PC-3 (cell line): ENCODE measurements at regions not wholly inside any gene's neighbourhood (a gene's known extent, or its start where the extent isn't known, plus 50 kb on each side); places are given as distances from the start of the nearest gene placed in this dataset.

ENCODE experiments used
- ATAC-seq: fragments of 200-7000 bp; cut with Tn5 transposase; 2 replicates; pipeline ENCODE4 v1.9.1; 2020; ENCODE audit warnings: mild to moderate bottlenecking, moderate library complexity
- BruUV-seq: library from RNA; stranded (reverse); fragments of 400-500 nt; replicated peaks from 2 replicates; lab custom pipeline; 2021; lab: Mats Ljungman, UMichigan
- CTCF ChIA-PET: fragments of 300-600 bp; sonication (Branson Sonifier 250); formaldehyde crosslinking; loops from one replicate; lab custom pipeline; 2022; ENCODE audit warnings: antibody characterized with exemption; lab: Charles Lee
- POLR2A ChIA-PET: fragments of 300-600 bp; sonication (Branson Sonifier 250); formaldehyde crosslinking; loops from one replicate; lab custom pipeline; 2022; ENCODE audit warnings: antibody characterized with exemption; ENCODE audit not compliant: unreplicated experiment; lab: Charles Lee
- DNase-seq: peaks from one replicate; pipeline ENCODE4 v3.0.0-alpha.2; 2015
- H2AFZ ChIP-seq: fragments of 300-600 bp; sonication (generic); 2 replicates; pipeline ENCODE4 v1.6.0; 2016; ENCODE audit warnings: antibody characterized with exemption, low read length
- H3F3A ChIP-seq: fragments of 300-600 bp; sonication (generic); one replicate; pipeline ENCODE4 v1.6.0; 2017; ENCODE audit warnings: antibody characterized with exemption, low read length, control low read depth, mild to moderate bottlenecking; ENCODE audit not compliant: unreplicated experiment
- H3K27ac ChIP-seq: fragments of 300-600 bp; sonication (generic); 2 replicates; pipeline ENCODE4 v1.5.1; 2016; ENCODE audit warnings: mild to moderate bottlenecking, low read length
- H3K27me3 ChIP-seq: fragments of 300-600 bp; sonication (generic); 2 replicates; pipeline ENCODE4 v1.6.1; 2016; ENCODE audit warnings: low read length, mixed read lengths
- H3K36me3 ChIP-seq: fragments of 300-600 bp; sonication (generic); 2 replicates; pipeline ENCODE4 v1.6.1; 2016; ENCODE audit warnings: low read depth, mixed run types, low read length, mixed read lengths
- H3K4me1 ChIP-seq: fragments of 300-600 bp; sonication (generic); 2 replicates; pipeline ENCODE4 v1.5.1; 2016; ENCODE audit warnings: low read length; ENCODE audit not compliant: insufficient read depth
- H3K4me2 ChIP-seq: fragments of 300-600 bp; sonication (generic); 2 replicates; pipeline ENCODE4 v1.6.0; 2016; ENCODE audit warnings: low read length
- H3K4me3 ChIP-seq: fragments of 300-600 bp; sonication (generic); 2 replicates; pipeline ENCODE4 v1.5.1; 2016; ENCODE audit warnings: mild to moderate bottlenecking, low read length, mixed read lengths
- H3K79me2 ChIP-seq: fragments of 300-600 bp; sonication (generic); 2 replicates; pipeline ENCODE4 v1.6.1; 2017; ENCODE audit warnings: low read length, mixed read lengths
- H3K9ac ChIP-seq: fragments of 300-600 bp; sonication (generic); 2 replicates; pipeline ENCODE4 v1.6.0; 2016; ENCODE audit warnings: mild to moderate bottlenecking, low read length
- H3K9me2 ChIP-seq: fragments of 300-600 bp; sonication (generic); replicated peaks from 2 replicates; pipeline ENCODE4 v1.6.1; 2016; ENCODE audit warnings: mixed run types, low read length, mixed read lengths
- H3K9me3 ChIP-seq: fragments of 300-600 bp; sonication (generic); 2 replicates; pipeline ENCODE4 v1.6.1; 2016; ENCODE audit warnings: low read length, mixed read lengths
- H4K20me1 ChIP-seq: fragments of 300-600 bp; sonication (generic); 2 replicates; pipeline ENCODE4 v1.6.1; 2016; ENCODE audit warnings: low read length, mixed read lengths
- CTCF ChIP-seq: fragments of 300-600 bp; sonication (generic); conservative IDR thresholded peaks from 2 replicates; pipeline ENCODE4 v1.5.1; 2017; ENCODE audit warnings: antibody characterized with exemption, low read depth, mild to moderate bottlenecking, low read length
- EZH2 ChIP-seq: fragments of 300-600 bp; sonication (generic); IDR thresholded peaks from one replicate; pipeline ENCODE4 v1.6.1; 2017; ENCODE audit warnings: antibody characterized with exemption, mild to moderate bottlenecking, low read length; ENCODE audit not compliant: unreplicated experiment
- EZH2phosphoT487 ChIP-seq: fragments of 300-600 bp; sonication (generic); IDR thresholded peaks from 2 replicates; pipeline ENCODE4 v1.6.1; 2018; ENCODE audit warnings: mild to moderate bottlenecking, antibody characterized with exemption, low read length, borderline replicate concordance
- intact Hi-C: fragments of 100-400 bp; cut with micrococcal nuclease; formaldehyde crosslinking; loops from 2 replicates; pipeline ENCODE4 v1.9.0; 2023

DNA sequence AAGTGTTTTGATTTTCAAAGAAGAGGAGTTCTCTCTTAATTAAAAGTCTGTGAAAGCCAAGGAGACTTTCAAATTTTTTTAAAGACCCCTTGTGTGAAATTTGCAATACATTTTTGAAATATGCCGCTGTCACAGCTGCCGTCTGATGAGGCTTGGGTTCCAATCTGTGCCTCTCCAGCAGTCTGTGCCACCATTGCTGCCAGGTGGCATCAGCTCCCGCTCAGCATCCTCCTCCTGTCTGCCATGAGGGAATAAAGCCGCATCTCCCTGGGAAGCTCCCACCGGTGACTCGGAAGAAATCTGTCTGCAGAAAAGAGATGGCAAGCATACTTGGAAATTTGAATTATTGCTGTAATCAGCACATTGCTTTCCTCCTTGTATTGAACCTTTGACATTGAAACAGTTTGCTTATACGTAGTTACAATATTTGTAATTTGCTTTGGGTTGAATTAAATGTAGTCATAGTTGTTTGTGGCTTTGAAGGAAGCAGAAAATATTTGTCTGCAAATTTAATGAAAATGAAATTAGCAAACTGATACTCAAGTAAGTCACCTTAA, 145.7 kb upstream of the SNX2 start:
- intact Hi-C loops, result no loop called here
- no peak overlapping the region for H2AFZ ChIP-seq
- no peaks in the 10 kb centered on the region for H3K9me3 ChIP-seq
- ChIA-PET CTCF (no interaction called here), POLR2A (no interaction called here)
- H4K20me1 ChIP-seq, result no peaks in the 10 kb centered on the region
- no peak overlapping the region for H3K4me2 ChIP-seq
- no peaks in the 10 kb centered on the region for H3K4me1 ChIP-seq
- H3K9me2 ChIP-seq, result no peaks in the 10 kb centered on the region
- no peaks in the 10 kb centered on the region for H3K79me2 ChIP-seq
- H3K27me3 ChIP-seq, result peaks cover 14% of the 10 kb centered on the region; the same call in 1 of the 2 replicates
- no peak for DNase-seq
- no peak overlapping the region for H3K4me3 ChIP-seq
- TF ChIP-seq EZH2phosphoT487, result no peak
- no peak for TF ChIP-seq EZH2
- no peak for TF ChIP-seq CTCF
- no peak overlapping the region for H3K9ac ChIP-seq
- ATAC-seq, result no peak
- H3F3A ChIP-seq, result no peaks in the 10 kb centered on the region
- H3K27ac ChIP-seq, result no peak overlapping the region
- BruUV-seq, result no TSS peak
- H3K36me3 ChIP-seq, result 0 out of 2 replicates have a peak, but pooled peaks cover 11% of the 10 kb centered on the region

DNA sequence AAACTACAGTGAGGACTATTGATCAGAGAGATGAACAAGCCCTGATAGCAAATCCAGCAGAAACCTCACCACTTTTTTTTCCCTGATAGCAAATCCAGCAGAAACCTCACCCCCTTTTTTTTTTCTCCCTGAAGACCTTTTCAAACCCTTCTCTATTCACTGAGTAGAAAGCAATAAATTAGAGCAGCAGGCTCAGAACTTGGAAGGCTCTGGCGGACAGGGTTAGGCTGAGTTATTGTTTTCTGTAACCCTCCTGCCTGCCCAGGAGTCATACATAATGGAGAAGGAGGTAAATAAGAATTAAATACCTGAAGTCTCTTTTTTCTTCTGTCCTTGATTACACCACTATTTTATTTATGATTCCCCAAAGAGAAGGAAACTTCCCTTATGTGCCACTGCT, 136.3 kb upstream of the SNX2 start:
- DNase-seq (no peak), ATAC-seq (no peak)
- no peak overlapping the region for H3K4me3 ChIP-seq
- H3K9me3 ChIP-seq, result no peaks in the 10 kb centered on the region
- H3K36me3 ChIP-seq, result no peaks in the 10 kb centered on the region
- BruUV-seq, result no TSS peak
- H3K4me2 ChIP-seq, result no peak overlapping the region
- no peak overlapping the region for H3K9ac ChIP-seq
- no peaks in the 10 kb centered on the region for H3K4me1 ChIP-seq
- CTCF ChIA-PET, result no interaction called here
- POLR2A ChIA-PET, result no interaction called here
- H3F3A ChIP-seq, result no peaks in the 10 kb centered on the region
- H2AFZ ChIP-seq, result no peak overlapping the region
- no peaks in the 10 kb centered on the region for H3K9me2 ChIP-seq
- no peaks in the 10 kb centered on the region for H4K20me1 ChIP-seq
- H3K27me3 ChIP-seq, result peaks cover 3% of the 10 kb centered on the region; the same call in 1 of the 2 replicates
- intact Hi-C loops, result no loop called here
- TF ChIP-seq CTCF (no peak), EZH2phosphoT487 (no peak), EZH2 (no peak)
- no peaks in the 10 kb centered on the region for H3K79me2 ChIP-seq
- H3K27ac ChIP-seq, result no peak overlapping the region

- no peak for DNase-seq
- H3K27me3 ChIP-seq, result peaks cover 8% of the 10 kb centered on the region; the same call in 1 of the 2 replicates
- no peak for ATAC-seq
- H3K27ac ChIP-seq, result no peak overlapping the region
- no peaks in the 10 kb centered on the region for H3K4me1 ChIP-seq
- no peaks in the 10 kb centered on the region for H3F3A ChIP-seq
- ChIA-PET POLR2A (no interaction called here), CTCF (no interaction called here)
- H3K36me3 ChIP-seq, result no peaks in the 10 kb centered on the region
- H3K79me2 ChIP-seq, result no peaks in the 10 kb centered on the region
- no TSS peak for BruUV-seq
- no peaks in the 10 kb centered on the region for H3K9me3 ChIP-seq
- no peaks in the 10 kb centered on the region for H3K9me2 ChIP-seq
- no peak overlapping the region for H3K9ac ChIP-seq
- no peak overlapping the region for H3K4me2 ChIP-seq
- no peak overlapping the region for H2AFZ ChIP-seq
- intact Hi-C loops, result no loop called here
- TF ChIP-seq CTCF (no peak), EZH2 (no peak), EZH2phosphoT487 (no peak)
- H3K4me3 ChIP-seq, result no peak overlapping the region
- H4K20me1 ChIP-seq, result no peaks in the 10 kb centered on the region
Observed at GRCh38 chr5:122639033-122639432, 135.8 kb upstream of the SNX2 start.
